ENCODE measurements at regions not wholly inside any gene's neighbourhood (a gene's known extent, or its start where the extent isn't known, plus 50 kb on each side); places are given as distances from the start of the nearest gene placed in this dataset.
"Not testable (repeated sequence)": the region's sequence is repeated elsewhere in the genome, so short reads cannot be mapped to it uniquely, and the experiment has no call there.

DNA sequence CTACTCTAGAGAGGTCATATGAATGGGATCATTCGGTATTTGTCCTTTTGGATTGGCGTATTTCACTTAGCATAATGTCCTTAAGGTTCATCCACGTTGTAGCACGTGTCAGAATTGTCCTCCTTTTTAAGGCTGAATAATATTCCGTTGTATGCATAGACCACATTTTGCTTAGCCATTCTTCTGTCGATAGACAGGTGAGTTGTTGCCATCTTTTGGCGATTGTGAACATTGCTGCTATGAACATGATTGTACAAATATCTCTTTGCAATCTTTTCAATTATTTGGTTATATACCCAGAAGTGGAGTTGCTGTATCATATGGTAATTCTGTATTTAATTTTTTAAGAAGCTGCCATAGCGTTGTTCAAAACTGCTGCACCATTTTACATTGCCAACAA lies 52.4 kb upstream of the GOLGA8J start:
- no peak for DNase-seq

GRCh38 chr15:30023798-30024295 lies 58.9 kb upstream of the GOLGA8J start:
- DNase-seq = no peak

- no peak for DNase-seq
These were observed 72.0 kb upstream of the GOLGA8J start for GRCh38 chr15:30010746-30011145.

- no peak for DNase-seq
These were observed 74.6 kb upstream of the GOLGA8J start for GRCh38 chr15:30008156-30008555.

GRCh38 chr15:30001602-30002001 lies 81.2 kb upstream of the GOLGA8J start:
- no peak for DNase-seq

- no peak for DNase-seq
These were observed 84.7 kb upstream of the GOLGA8J start for GRCh38 chr15:29998033-29998432.

DNA sequence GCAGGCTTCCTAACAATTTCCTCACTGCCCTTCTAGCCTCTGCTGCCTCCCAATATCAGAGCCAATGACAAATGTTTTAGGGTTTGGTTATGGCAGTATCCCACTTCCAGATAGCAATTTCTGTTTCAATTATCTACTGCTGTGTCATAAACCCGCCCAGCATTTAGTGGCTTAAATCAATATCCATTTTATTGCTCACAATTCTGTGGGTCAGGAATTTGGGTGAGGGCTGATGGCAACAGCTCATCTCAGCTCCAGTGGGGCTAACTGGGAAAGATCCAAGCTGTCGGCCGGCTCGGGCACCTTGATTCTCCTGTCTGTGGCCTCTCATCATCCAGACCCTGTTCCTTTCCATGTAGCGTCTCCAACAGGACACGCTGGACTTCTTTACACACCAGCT lies 85.3 kb upstream of the GOLGA8J start:
- DNase-seq = no peak

GRCh38 chr15:29994284-29994683 lies 88.5 kb upstream of the GOLGA8J start:
- DNase-seq = no peak

DNA sequence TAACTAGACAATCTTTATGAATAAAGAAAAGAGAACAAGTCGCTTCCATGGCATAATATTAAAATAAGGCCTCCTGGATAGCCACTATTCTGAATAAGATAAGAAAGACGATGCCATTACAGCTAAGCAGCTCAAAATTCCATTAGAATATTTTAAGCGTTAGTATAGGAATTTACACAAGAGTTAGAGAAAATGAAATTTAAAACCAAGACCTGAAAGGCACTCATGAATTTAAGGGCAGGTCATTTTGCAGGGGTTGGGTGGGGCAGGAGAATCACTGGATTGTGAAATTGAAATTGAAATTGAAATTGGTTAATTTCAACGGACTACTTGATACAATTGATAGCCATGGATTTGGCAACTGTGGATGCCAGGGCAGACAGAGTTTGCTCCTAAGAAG lies 91.8 kb upstream of the GOLGA8J start:
- DNase-seq = no peak

- no peak for DNase-seq
These were observed 92.7 kb upstream of the GOLGA8J start for GRCh38 chr15:29990035-29990434.

GRCh38 chr15:29988701-29989100 lies 94.1 kb upstream of the GOLGA8J start:
- DNase-seq = no peak

DNA sequence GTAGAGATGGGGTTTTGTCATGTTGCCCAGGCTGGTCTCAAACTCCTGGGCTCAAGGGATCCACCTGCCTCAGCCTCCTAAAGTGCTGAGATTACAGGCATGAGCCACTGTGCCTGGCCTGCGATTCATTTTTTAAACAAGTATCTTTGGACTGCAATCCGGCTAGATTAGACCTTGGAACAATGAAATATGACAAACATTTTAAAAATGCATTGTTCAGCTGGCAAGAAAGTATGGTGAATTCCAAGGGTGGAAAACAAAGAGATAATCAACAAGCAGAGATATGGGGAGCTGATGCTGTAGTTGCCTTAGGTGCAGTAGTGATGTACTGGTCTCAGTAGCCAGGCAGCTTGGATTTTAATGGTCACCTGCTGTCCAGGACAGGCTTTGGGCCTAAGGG lies 95.8 kb upstream of the GOLGA8J start:
- DNase-seq = no peak

DNA sequence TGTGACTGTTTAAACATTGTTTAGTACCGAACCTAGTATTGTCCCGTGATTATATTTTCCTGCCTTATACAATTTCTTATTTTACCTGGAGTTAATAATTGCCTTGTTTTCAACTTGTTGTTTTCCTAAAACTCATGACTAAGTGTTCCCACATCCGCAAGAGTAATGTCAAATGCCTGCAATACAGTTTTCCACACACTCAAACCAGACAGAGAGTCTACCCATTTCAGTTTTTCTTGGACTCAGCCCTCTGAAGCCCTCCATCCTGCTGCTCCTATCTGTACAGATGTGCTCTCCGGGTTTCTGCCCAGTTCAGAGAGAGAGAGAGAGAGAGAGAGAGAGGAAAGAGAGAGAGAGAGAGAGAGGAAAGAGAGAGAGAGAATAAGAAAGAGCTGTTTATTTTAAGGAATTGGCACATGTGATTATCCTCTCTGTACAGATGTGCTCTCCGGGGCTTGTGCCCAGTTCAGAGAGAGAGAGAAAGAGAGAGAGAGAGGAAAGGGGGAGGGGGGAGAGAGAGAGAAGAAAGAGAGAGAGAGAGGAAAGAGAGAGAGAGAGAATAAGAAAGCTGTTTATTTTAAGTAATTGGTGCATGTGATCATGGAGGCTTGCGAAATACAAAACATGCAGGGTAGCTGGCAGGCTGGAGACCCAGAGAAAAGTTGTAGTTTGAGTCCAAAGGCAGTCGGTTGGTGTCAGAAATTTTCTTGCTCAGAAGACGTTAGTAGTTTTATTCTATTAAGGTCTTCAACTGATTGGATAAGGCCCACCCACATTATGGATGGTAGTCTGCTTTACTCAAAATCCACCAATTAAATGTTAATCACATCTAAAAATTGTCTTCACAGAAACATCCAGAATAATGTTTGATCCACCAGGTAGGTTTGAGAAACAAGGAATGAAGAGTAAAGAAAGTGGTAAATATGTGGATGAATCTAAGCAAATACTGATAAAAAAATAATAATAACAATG lies 104.1 kb upstream of the GOLGA8J start:
- no peak for DNase-seq

- DNase-seq = not testable (repeated sequence)
These were observed 108.7 kb upstream of the GOLGA8J start for GRCh38 chr15:29974056-29974455.

- DNase-seq = no peak
These were observed 110.7 kb upstream of the GOLGA8J start for GRCh38 chr15:29972051-29972450.

- no peak for DNase-seq
These were observed 112.4 kb upstream of the GOLGA8J start for GRCh38 chr15:29970402-29970695.

- DNase-seq = no peak
These were observed 113.0 kb upstream of the GOLGA8J start for GRCh38 chr15:29969562-29970401.

DNA sequence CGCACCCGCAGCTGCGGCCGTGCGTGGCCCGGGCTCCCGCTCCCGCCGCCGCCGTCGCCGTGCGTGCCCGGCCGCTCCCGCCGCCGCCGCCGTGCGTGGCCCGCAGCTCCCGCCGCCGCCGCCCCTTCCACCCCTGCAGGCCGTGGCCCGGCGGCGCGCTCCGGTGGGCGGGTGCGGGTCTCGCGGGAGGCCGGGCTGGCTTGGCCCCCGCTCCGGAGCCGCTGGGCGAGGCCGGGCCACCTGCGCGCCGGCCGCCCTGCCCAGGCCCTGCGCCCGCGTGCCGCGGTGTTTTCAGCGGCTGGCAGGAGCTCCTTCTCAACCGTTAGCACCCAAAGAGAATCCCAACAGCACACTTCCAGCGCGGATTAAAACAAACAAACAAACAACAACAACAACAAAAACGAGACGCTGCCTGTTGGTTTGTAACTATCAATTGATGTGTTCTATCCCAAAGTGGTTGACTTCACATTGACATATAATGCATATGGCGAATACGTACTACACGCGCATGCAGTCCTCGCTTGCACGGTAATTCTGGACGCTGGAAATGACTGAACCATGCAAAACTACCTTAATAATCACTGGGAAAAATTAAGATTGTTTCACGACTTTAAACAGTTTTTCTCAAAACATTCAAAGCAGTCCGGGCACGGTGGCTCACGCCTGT lies 113.7 kb upstream of the GOLGA8J start:
- DNase-seq = no peak

GRCh38 chr15:29968099-29968894 lies 114.5 kb upstream of the GOLGA8J start:
- DNase-seq = no peak

DNA sequence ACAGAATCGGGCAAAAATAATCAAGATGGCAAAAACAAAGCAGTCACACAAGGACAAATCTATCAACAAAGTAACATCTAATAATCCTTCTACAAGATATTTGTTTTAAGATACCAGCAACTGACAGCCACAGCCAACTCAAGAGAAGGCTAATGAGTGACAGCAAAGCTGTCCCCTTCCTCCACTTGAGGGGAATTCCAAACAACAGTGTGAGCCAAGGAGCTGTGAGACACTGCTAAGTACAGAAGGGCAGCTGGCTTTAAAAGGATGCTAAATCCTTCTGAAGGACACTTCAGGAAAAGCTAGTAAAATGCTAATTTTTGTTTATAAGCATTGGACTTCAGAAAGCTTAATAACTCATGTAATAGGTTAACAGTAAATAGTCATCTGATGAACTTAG lies 120.3 kb upstream of the GOLGA8J start:
- no peak for DNase-seq

DNA sequence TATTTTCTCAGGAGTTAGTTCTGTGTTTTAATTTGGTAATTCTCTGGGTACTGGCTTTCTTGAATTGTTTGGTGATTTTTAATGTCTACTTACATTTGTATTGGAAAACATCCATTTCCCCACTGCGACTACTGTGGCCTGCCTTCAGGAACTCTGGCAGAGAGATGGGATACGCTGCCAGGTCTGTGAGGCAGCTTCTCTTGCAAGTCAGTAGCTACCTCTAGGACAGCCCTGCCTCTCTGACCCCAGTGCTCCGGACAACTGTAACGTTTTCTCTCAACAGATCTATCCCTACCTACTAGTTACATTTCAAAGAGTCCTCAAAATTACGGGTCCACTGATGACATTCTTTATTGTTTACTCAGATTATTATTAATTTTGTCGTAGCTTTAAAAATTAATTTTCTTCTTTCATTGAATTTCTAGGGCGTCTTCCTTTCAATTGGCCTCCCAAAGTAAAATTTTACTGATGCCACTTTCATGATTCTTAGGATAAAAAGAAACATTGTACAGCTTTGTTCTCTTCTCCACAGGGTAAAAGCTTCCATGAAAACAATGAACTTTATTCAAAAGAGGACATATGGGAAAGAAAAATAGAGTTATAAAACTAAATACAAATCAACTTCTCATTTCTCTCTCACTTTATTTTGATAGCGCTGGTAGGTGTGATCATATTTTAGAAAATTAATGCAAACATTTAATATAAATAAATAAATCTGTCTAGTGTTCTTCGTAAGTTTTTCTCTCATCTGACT lies 123.2 kb upstream of the GOLGA8J start:
- no peak for DNase-seq

GRCh38 chr15:29952225-29952624 lies 130.0 kb upstream of the TJP1 start:
- DNase-seq = peak; percentile 71
